ENCODE measurements at regions not wholly inside any gene's neighbourhood (a gene's known extent, or its start where the extent isn't known, plus 50 kb on each side); places are given as distances from the start of the nearest gene placed in this dataset.

DNA sequence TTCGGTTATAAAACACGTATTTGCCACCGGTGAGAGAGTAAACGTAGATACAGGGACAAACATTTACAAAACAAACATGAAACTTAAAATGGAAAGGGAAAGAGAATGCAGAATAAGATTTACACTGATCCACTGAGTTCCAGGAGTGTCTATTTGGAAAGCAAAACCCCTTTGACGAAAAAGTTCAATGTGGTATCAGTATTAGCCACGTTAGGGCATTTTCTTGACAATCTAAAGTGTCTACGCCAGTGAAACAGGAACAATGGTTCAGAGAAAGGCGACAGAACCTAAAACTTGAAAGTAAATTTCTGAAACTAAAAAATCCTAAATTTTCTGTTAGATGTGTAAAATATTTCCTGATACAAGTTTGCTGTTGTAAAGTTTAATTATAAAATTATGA lies 278.5 kb upstream of the TENM3 start:
- no peak for ATAC-seq
- H3K27ac ChIP-seq, result no peak overlapping the region
- no peaks in the 10 kb centered on the region for H3K27me3 ChIP-seq
- DNase-seq, result no peak
- TF ChIP-seq, protein P1, sequence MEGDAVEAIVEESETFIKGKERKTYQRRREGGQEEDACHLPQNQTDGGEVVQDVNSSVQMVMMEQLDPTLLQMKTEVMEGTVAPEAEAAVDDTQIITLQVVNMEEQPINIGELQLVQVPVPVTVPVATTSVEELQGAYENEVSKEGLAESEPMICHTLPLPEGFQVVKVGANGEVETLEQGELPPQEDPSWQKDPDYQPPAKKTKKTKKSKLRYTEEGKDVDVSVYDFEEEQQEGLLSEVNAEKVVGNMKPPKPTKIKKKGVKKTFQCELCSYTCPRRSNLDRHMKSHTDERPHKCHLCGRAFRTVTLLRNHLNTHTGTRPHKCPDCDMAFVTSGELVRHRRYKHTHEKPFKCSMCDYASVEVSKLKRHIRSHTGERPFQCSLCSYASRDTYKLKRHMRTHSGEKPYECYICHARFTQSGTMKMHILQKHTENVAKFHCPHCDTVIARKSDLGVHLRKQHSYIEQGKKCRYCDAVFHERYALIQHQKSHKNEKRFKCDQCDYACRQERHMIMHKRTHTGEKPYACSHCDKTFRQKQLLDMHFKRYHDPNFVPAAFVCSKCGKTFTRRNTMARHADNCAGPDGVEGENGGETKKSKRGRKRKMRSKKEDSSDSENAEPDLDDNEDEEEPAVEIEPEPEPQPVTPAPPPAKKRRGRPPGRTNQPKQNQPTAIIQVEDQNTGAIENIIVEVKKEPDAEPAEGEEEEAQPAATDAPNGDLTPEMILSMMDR (IDR thresholded peaks at IDR 0.05), result no peak
- H3K4me1 ChIP-seq, result no peaks in the 10 kb centered on the region
- H3K36me3 ChIP-seq, result no peaks in the 10 kb centered on the region
- H3K9me3 ChIP-seq, result no peaks in the 10 kb centered on the region
- intact Hi-C loops (cut with DNase I), result no loop called here
- no peak overlapping the region for H3K4me3 ChIP-seq

DNA sequence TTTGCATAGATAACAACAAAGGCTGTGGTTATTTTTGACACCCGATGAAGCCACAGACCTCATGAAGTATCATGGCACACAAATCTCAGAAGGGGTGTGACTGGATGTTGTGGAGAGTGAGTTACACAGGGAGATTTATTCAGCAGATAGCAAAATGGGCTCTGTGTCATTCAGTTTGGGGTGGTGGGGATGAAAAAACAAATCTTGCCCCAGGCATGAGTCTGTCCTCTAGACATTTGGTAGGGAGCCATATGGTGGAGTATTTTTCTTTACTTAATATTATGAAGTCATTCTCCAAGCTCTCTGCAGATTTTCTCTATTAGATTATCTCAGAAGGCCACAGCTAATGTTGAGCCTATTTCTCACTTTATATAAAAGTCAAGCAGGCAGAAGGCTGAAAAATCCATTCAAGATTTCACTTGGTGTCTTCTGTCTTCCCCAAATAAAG lies 277.1 kb upstream of the TENM3 start:
- intact Hi-C loops (cut with DNase I), result no loop called here
- no peak overlapping the region for H3K4me3 ChIP-seq
- ATAC-seq, result no peak
- no peaks in the 10 kb centered on the region for H3K36me3 ChIP-seq
- DNase-seq, result no peak
- no peak overlapping the region for H3K27ac ChIP-seq
- H3K9me3 ChIP-seq, result no peaks in the 10 kb centered on the region
- H3K4me1 ChIP-seq, result no peaks in the 10 kb centered on the region
- H3K27me3 ChIP-seq, result no peaks in the 10 kb centered on the region
- TF ChIP-seq, protein P1 (IDR thresholded peaks at IDR 0.05), result no peak

DNA sequence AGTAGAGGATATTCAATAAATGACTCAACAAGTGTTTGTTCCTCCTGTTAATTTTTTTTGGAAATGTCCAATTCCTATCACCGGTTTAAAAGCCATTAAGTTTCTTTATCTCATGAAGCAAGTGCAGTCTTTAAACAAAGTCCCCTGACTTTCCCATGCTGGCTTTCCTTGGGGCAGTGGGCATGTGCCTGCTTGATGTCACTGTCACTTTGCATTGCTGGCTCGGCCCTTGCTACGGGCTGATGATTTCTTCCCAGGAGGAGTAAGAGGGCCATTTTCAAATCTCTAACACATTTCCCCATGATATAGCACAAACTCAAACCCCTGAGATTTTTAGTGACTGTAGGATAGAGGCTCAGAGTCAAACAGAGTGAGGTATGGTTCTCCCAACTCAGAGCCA lies 275.8 kb upstream of the TENM3 start:
- H3K9me3 ChIP-seq, result no peaks in the 10 kb centered on the region
- TF ChIP-seq, protein P1 (IDR thresholded peaks at IDR 0.05), result no peak
- no peaks in the 10 kb centered on the region for H3K27me3 ChIP-seq
- intact Hi-C loops (cut with DNase I), result no loop called here
- H3K4me1 ChIP-seq, result no peaks in the 10 kb centered on the region
- H3K27ac ChIP-seq, result no peak overlapping the region
- no peak overlapping the region for H3K4me3 ChIP-seq
- no peaks in the 10 kb centered on the region for H3K36me3 ChIP-seq
- DNase-seq, result no peak
- no peak for ATAC-seq

DNA sequence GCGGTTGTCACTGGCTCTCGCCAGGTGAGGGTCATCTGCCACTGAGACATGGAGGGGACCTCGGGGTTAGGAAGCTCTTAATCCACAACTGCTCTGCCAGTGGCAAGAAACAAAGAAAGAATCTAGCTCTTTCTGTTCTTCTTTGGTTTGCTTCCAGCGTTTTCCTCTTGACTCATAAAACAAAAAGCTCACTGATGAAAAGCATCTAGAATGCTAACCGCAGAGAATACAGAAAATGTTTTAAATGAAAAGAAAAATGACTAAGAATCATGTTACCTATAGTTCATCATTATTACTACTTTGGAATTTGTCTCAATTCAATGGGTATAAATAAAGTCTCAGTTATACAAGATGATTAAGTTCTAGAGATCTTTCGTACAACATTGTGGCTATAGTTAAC lies 274.8 kb upstream of the TENM3 start:
- intact Hi-C loops (cut with DNase I), result no loop called here
- no peak overlapping the region for H3K27ac ChIP-seq
- no peak overlapping the region for H3K4me3 ChIP-seq
- ATAC-seq (no peak), DNase-seq (no peak)
- H3K9me3 ChIP-seq, result no peaks in the 10 kb centered on the region
- H3K27me3 ChIP-seq, result no peaks in the 10 kb centered on the region
- H3K4me1 ChIP-seq, result no peaks in the 10 kb centered on the region
- TF ChIP-seq, protein P1 (IDR thresholded peaks at IDR 0.05), result no peak
- H3K36me3 ChIP-seq, result no peaks in the 10 kb centered on the region

DNA sequence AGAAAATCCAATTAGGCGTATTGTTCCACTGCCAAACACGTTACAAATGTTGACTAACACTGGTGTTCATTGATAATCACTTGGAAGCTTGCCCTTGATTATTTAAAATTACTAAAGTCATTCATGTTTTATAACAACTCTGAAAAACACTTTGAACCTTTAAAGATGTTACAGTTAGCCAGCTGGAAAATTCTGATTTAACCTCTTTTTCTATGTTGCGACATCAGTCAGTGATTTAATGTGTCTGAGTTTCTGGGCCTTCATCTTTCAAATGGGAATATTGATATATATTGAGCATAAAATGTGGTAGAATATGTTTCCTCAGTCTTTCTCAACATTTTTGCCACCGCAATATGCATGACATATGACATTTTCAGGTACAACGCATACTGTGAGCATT lies 274.1 kb upstream of the TENM3 start:
- H3K4me3 ChIP-seq, result no peak overlapping the region
- no peak for ATAC-seq
- H3K36me3 ChIP-seq, result no peaks in the 10 kb centered on the region

More for the DNA sequence above, 274.1 kb upstream of the TENM3 start:
- Histone ChIP-seq H3K4me1 (no peaks in the 10 kb centered on the region), H3K27ac (no peak overlapping the region), H3K27me3 (no peaks in the 10 kb centered on the region), H3K9me3 (peaks cover 0 to 4% of the 10 kb centered on the region in 2 donors)
- TF ChIP-seq, protein P1 (IDR thresholded peaks at IDR 0.05), result no peak
- peak in 1 of 4 donors; percentile 6 for DNase-seq
- intact Hi-C loops (cut with DNase I), result no loop called here
